ENCODE measurements at regions not wholly inside any gene's neighbourhood (a gene's known extent, or its start where the extent isn't known, plus 50 kb on each side); places are given as distances from the start of the nearest gene placed in this dataset.

DNA sequence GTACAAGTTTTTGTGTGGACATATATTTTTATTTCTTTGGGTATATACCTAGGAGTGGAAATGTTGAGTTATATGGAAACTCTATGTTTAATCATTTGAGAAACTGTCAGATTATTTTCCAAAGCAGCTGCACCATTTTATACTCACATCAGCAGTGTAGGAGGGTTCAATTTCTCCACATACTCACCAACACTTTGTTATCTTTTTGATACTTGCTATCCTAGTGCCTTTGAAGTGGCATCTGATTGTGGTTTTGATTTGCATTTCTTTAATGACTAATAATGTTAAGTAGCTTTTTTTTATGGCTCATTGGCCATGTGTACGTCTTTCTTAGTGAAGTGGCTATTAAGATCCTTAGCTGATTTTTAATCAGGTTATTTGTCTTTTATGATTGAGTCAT, 64.7 kb upstream of the SLC8A1 start:
- TF ChIP-seq TAF1 (IDR thresholded peaks at IDR 0.05; ENCODE audit: borderline replicate concordance, insufficient read depth, low read length), result no peak
- no peak for TF ChIP-seq SIN3A (IDR thresholded peaks at IDR 0.05; ENCODE audit: borderline replicate concordance, insufficient read depth, low read length)
- TF ChIP-seq POLR2AphosphoS5 (IDR thresholded peaks at IDR 0.05; ENCODE audit: low read depth, low read length), result no peak
- TF ChIP-seq FOXP2 (optimal IDR thresholded peaks at IDR 0.05; ENCODE audit: borderline replicate concordance, extremely low read depth, extremely low read length, insufficient read depth), result no peak
- TF ChIP-seq, protein P1, sequence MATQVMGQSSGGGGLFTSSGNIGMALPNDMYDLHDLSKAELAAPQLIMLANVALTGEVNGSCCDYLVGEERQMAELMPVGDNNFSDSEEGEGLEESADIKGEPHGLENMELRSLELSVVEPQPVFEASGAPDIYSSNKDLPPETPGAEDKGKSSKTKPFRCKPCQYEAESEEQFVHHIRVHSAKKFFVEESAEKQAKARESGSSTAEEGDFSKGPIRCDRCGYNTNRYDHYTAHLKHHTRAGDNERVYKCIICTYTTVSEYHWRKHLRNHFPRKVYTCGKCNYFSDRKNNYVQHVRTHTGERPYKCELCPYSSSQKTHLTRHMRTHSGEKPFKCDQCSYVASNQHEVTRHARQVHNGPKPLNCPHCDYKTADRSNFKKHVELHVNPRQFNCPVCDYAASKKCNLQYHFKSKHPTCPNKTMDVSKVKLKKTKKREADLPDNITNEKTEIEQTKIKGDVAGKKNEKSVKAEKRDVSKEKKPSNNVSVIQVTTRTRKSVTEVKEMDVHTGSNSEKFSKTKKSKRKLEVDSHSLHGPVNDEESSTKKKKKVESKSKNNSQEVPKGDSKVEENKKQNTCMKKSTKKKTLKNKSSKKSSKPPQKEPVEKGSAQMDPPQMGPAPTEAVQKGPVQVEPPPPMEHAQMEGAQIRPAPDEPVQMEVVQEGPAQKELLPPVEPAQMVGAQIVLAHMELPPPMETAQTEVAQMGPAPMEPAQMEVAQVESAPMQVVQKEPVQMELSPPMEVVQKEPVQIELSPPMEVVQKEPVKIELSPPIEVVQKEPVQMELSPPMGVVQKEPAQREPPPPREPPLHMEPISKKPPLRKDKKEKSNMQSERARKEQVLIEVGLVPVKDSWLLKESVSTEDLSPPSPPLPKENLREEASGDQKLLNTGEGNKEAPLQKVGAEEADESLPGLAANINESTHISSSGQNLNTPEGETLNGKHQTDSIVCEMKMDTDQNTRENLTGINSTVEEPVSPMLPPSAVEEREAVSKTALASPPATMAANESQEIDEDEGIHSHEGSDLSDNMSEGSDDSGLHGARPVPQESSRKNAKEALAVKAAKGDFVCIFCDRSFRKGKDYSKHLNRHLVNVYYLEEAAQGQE (IDR thresholded peaks at IDR 0.05; ENCODE audit: insufficient read depth in 1 of 2, low read depth in 2 of 2, low read length in 2 of 2), result no peak

DNA sequence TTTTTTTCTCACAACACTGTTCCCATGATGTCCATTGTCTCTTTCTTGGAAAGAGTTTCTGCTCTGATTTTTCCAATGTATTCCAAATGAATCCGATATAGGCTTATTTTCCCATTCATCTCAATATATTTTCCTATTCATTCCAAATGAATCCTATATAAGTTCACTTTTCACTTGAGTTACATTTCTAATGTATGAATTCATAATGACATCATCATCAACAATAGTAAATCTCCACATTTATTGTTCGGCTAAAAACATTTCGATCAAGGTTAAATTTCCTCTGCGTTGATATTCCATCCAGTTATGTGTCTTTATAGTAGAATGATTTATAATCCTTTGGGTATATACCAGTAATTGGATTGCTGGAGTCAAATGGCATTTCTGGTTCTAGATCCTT, 76.7 kb upstream of the SLC8A1 start:
- no peak for TF ChIP-seq POLR2AphosphoS5 (IDR thresholded peaks at IDR 0.05; ENCODE audit: low read depth, low read length)
- no peak for TF ChIP-seq FOXP2 (optimal IDR thresholded peaks at IDR 0.05; ENCODE audit: borderline replicate concordance, extremely low read depth, extremely low read length, insufficient read depth)
- no peak for TF ChIP-seq TAF1 (IDR thresholded peaks at IDR 0.05; ENCODE audit: borderline replicate concordance, insufficient read depth, low read length)
- TF ChIP-seq, protein P1 (IDR thresholded peaks at IDR 0.05; ENCODE audit: insufficient read depth in 1 of 2, low read depth in 2 of 2, low read length in 2 of 2), result no peak
- TF ChIP-seq SIN3A (IDR thresholded peaks at IDR 0.05; ENCODE audit: borderline replicate concordance, insufficient read depth, low read length), result no peak

DNA sequence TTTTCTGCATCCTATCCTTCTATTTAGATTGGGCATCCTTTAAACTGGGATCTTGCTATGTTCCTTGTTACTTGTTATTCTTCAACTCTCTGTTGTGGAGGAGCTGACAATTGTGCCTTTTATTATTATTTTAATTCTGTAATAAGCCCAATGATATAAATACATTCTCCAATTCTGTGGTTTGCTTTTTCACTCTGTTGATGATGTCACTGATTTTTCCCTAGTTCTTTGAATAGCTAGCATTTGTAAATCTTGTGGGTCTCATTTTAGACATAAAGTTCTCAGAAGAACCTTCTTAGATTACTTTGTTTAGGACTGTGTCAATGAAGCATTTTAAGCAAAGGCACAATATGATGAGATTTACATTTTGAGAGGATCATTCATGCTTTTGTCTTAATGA, 79.5 kb upstream of the SLC8A1 start:
- TF ChIP-seq, protein P1 (IDR thresholded peaks at IDR 0.05; ENCODE audit: insufficient read depth in 1 of 2, low read depth in 2 of 2, low read length in 2 of 2), result no peak
- TF ChIP-seq TAF1 (IDR thresholded peaks at IDR 0.05; ENCODE audit: borderline replicate concordance, insufficient read depth, low read length) (no peak), SIN3A (IDR thresholded peaks at IDR 0.05; ENCODE audit: borderline replicate concordance, insufficient read depth, low read length) (no peak)

DNA sequence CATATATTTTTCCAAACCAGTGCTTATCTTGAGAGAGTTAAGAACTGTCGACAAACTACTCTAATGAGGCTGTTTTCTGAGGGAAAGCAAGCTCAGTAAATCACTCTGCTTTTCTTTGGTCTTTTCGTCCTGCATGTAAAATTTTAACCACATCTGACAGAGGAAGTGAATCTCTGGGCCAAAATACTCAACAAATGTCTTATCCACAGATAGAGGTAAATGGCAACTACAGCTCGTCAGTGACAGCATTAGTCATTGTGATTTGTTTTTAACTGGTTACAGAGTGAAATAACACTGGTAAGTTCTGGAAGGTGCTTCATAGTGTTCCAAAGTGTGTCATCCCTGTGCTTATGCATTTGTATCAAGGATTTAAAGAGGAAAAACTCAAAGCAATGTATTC, 82.6 kb upstream of the SLC8A1 start:
- TF ChIP-seq TAF1 (IDR thresholded peaks at IDR 0.05; ENCODE audit: borderline replicate concordance, insufficient read depth, low read length) (no peak), FOXP2 (optimal IDR thresholded peaks at IDR 0.05; ENCODE audit: borderline replicate concordance, extremely low read depth, extremely low read length, insufficient read depth) (no peak), SIN3A (IDR thresholded peaks at IDR 0.05; ENCODE audit: borderline replicate concordance, insufficient read depth, low read length) (no peak)
- TF ChIP-seq, protein P1 (IDR thresholded peaks at IDR 0.05; ENCODE audit: insufficient read depth in 1 of 2, low read depth in 2 of 2, low read length in 2 of 2), result no peak

DNA sequence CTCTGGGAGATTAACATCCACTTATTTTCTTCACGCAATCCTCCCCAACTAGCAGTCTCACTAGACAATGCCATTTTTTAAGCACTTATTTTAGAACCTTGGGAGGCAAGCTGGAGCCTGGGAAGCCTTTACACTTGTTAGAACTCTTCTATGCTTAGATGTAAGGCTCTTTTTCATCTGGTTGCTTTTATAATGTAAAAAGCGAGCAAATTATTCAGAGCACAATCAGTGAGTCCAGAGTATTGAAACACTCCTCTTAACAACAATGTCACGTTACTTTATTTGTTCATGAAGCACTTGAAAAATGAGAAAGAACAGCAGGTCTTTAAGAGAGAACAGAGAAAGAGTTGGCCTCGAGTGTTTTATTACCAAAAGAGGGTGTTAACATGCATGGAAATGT, 84.1 kb upstream of the SLC8A1 start:
- TF ChIP-seq TAF1 (IDR thresholded peaks at IDR 0.05; ENCODE audit: borderline replicate concordance, insufficient read depth, low read length), result no peak
- TF ChIP-seq SIN3A (IDR thresholded peaks at IDR 0.05; ENCODE audit: borderline replicate concordance, insufficient read depth, low read length), result no peak
- TF ChIP-seq POLR2AphosphoS5 (IDR thresholded peaks at IDR 0.05; ENCODE audit: low read depth, low read length), result no peak
- TF ChIP-seq FOXP2 (optimal IDR thresholded peaks at IDR 0.05; ENCODE audit: borderline replicate concordance, extremely low read depth, extremely low read length, insufficient read depth), result no peak
- TF ChIP-seq, protein P1 (IDR thresholded peaks at IDR 0.05; ENCODE audit: insufficient read depth in 1 of 2, low read depth in 2 of 2, low read length in 2 of 2), result no peak
